Choroid plexus epithelial cell (primary cell): ENCODE measurements at regions not wholly inside any gene's neighbourhood (a gene's known extent, or its start where the extent isn't known, plus 50 kb on each side); places are given as distances from the start of the nearest gene placed in this dataset.
A peak's percentile ranks its signal among the peaks of the same experiment; 100 is the strongest.

Source experiments
- DNase-seq: peaks from one replicate; pipeline ENCODE4 v3.0.0-alpha.2; 2010; ENCODE audit warnings: low read depth
- H3K4me3 ChIP-seq: 2 replicates; pipeline ENCODE4 v1.5.1; 2011; ENCODE audit warnings: low read depth, mild to moderate bottlenecking, control low read depth, low read length, moderate library complexity
- CTCF ChIP-seq: conservative IDR thresholded peaks from 2 replicates; pipeline ENCODE4 v1.5.1; 2011; ENCODE audit warnings: low read depth, mild to moderate bottlenecking, control low read depth, inconsistent platforms, low read length, moderate library complexity

- no peak for TF ChIP-seq CTCF
- no peak for DNase-seq
- H3K4me3 ChIP-seq: no peak overlapping the region
Observed at GRCh38 chr14:65943150-65943549, 530.6 kb downstream of the FUT8 start.

- H3K4me3 ChIP-seq: no peak overlapping the region
- TF ChIP-seq CTCF: no peak
- DNase-seq: no peak
Observed at GRCh38 chr14:65943916-65944410, 531.4 kb downstream of the FUT8 start.

GRCh38 chr14:65945327-65945726, 532.8 kb downstream of the FUT8 start:
- DNase-seq: no peak
- TF ChIP-seq CTCF: no peak

GRCh38 chr14:65946494-65946893, 534.0 kb downstream of the FUT8 start:
- H3K4me3 ChIP-seq: no peak overlapping the region
- no peak for TF ChIP-seq CTCF
- DNase-seq: no peak

More at GRCh38 chr14:65945327-65945726, 532.8 kb downstream of the FUT8 start:
- H3K4me3 ChIP-seq: no peak overlapping the region

GRCh38 chr14:65948302-65948701, 535.8 kb downstream of the FUT8 start:
- no peak overlapping the region for H3K4me3 ChIP-seq
- DNase-seq: no peak
- TF ChIP-seq CTCF: no peak

GRCh38 chr14:65949711-65950516, 536.3 kb upstream of the CCDC196 start:
- H3K4me3 ChIP-seq: no peak overlapping the region
- peak; percentile 47 for DNase-seq
- no peak for TF ChIP-seq CTCF

GRCh38 chr14:65954942-65955341, 531.2 kb upstream of the CCDC196 start:
- DNase-seq: no peak
- no peak overlapping the region for H3K4me3 ChIP-seq
- no peak for TF ChIP-seq CTCF
